NCI-H526 treated with DMSO at 0.1 percent for 48 hours (cell line): ENCODE measurements at regions not wholly inside any gene's neighbourhood (a gene's known extent, or its start where the extent isn't known, plus 50 kb on each side); places are given as distances from the start of the nearest gene placed in this dataset.
"Not testable (repeated sequence)": the region's sequence is repeated elsewhere in the genome, so short reads cannot be mapped to it uniquely, and the experiment has no call there.

Source experiments
- DNase-seq: peaks from one replicate; lab custom pipeline; 2025; lab: John Stamatoyannopoulos, UW

DNA sequence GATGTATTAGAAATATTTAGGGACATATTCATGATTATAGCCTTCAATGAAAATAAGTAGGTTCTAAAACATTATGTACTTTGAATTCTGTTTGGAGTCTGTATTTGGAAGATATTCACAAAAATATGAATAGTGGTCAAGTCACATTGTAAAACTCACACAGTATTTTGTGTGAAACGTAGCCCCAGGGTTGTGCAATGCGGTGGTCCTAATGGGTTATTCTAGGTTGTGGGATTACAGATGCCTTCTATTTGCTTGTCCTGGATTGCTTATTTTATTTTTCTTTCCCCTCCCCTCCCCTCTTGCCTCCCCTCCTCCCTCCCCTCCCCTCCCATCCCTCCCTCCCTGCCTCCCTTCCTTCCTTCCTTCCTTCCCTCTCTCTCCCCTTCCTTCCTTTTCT is 93.7 kb upstream of the THUMPD2 start:
- no peak for DNase-seq

GRCh38 chr2:39871291-39871761 is 92.3 kb upstream of the THUMPD2 start:
- DNase-seq, result no peak

GRCh38 chr2:39870871-39871270 is 91.8 kb upstream of the THUMPD2 start:
- no peak for DNase-seq

- no peak for DNase-seq
Observed at GRCh38 chr2:39867268-39867667, 88.2 kb upstream of the THUMPD2 start.

- no peak for DNase-seq
Observed at GRCh38 chr2:39865751-39866150, 86.7 kb upstream of the THUMPD2 start.

DNA sequence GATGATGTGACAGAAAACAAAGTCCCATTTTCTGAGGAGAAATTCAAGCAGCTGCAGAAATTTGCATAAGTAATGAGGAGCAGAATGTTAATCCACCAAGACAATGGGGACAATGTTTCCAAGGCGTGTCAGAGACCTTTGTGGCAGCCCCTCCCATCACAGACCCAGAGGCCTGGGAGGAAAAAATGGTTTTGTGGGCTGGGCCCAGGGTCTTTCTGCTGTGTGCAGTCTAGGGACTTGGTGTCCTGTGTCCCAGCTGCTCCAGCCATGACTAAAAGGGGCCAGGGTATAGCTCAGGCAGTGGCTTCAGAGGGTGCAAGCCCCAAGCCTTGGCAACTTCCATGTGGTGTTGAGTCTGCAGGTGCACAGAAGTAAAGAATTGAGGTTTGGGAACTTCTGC is 84.6 kb upstream of the THUMPD2 start:
- DNase-seq, result not testable (repeated sequence)

DNA sequence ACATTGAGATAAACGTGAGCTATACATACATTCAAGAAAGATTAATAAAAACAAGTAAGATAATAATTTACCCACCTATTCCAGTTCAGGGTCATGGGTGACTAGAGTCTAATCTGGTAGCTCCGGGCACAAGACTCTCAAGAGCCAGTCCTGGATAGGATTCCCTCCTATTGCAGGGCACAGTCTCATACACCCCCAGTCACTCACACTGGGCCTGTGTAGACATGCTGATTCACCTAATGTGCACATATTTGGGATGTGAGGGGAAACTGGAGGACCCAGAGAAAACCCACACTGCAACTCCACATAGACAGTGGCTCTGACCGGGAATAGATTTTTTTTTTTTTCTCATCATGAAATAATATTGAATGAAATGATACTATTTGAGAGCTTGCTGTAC is 81.5 kb upstream of the THUMPD2 start:
- no peak for DNase-seq

DNA sequence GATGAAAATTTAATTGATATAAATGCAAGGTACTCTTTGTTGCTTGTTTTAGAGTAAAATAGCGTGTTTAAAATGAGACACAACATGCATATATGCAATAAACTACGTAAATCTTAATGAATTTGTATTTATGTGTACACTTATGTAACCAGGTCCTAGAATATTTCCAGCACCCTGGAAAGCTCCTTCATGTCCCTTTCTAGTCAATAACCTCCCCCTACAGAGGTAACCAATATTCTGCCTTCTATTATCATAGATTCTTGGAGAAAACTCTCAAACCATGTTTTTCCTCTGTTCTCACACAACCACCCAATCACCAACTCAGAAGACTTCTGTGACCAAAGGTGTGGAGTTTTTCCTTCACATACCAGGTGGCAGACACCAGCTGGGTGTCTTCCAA is 79.6 kb upstream of the THUMPD2 start:
- DNase-seq, result no peak

DNA sequence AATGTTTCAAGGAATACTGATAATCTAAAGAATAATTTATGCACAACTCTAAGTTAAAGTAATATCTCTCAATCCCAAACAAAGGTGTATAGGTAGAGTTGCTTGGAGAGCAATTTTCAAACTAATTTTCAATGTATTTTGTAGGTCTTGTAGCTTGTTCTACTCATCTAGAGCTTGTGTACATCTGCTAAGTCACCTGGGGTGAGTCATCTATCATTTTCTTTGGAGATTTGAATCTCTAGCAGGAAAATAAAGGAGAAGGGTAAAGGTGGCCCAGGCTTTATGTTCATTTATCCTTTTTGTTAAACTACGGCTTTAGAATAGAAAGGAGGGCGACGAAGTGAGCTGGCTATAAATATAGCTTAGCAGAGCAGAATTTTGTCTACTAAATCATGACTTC is 76.8 kb upstream of the THUMPD2 start:
- no peak for DNase-seq

DNA sequence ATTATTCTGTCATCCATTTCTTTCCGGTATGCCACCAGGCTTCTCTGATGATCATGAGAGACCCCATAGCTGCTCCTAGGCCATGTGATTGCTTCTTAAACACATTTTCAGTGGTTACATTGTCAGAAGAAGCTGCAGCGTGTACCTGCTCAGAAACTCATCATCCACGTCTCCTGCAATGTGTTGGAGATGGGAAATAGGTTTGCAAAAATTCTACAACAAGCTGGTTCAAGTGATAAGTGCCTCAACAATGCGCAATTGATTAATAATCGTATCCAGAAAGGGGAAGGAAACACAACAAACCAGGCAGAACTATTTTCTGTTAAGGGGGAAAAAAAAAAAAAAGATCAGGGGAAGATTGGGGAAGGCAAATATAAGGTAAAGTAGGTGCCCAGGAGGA is 75.7 kb upstream of the THUMPD2 start:
- DNase-seq, result no peak

DNA sequence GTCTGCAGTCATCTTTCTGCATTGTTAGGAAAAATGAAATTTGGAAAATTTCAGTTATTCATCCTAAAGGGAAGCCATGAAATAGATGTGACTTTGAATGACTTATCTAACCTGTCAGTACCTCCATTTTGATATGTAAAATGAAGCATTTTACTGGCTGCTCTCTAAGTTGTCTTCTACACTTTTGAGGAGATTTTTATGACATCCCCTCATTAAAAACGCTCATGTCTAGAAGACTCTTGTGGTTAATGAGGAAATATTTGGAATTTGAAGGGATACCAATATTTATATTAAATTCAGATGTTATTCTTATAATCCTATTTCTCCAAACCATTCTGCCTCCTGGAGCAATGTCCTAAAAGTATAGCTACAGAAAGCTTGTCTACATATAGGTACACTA is 73.8 kb upstream of the THUMPD2 start:
- DNase-seq, result no peak

GRCh38 chr2:39851651-39852110 is 72.6 kb upstream of the THUMPD2 start:
- no peak for DNase-seq

DNA sequence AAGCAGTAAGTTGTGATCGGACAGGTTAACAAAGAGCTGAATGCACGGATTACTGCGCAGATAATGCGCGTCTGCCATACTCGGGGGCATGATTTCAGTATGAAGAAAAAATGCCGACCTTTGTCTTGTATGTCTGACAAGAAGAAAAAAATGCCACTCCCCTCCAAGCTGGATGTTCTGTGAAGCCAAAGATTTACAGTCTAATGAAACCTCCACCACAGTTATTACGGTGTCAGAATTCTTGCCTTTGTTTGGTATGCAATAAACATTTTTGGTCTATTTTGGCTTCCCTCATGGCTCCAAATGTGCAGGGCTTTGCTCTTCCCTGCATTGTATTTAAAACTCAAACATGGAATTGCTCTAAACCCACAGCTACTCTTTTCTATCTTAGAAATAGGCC is 72.2 kb upstream of the THUMPD2 start:
- no peak for DNase-seq

- DNase-seq, result no peak
Observed at GRCh38 chr2:39849982-39850526, 71.0 kb upstream of the THUMPD2 start.

DNA sequence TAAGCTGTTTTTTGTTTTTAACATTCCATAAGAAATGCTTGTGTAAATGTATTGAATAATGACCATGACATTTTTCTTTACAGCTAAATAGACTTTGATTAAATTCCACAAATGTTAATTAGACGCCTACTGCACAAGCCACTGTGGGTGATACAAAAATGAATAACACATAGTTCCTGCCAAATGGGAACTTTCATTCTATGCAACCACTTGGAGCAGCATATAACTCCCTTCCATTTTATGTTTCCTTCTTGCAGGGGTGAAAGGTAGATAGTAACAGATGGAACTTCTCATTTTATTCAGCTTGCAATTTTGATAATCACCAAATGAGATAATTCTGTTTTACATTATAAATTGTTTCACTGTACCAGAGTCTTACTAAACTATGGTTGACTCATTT is 70.0 kb upstream of the THUMPD2 start:
- DNase-seq, result no peak

- no peak for DNase-seq
Observed at GRCh38 chr2:39845460-39846146, 66.5 kb upstream of the THUMPD2 start.

DNA sequence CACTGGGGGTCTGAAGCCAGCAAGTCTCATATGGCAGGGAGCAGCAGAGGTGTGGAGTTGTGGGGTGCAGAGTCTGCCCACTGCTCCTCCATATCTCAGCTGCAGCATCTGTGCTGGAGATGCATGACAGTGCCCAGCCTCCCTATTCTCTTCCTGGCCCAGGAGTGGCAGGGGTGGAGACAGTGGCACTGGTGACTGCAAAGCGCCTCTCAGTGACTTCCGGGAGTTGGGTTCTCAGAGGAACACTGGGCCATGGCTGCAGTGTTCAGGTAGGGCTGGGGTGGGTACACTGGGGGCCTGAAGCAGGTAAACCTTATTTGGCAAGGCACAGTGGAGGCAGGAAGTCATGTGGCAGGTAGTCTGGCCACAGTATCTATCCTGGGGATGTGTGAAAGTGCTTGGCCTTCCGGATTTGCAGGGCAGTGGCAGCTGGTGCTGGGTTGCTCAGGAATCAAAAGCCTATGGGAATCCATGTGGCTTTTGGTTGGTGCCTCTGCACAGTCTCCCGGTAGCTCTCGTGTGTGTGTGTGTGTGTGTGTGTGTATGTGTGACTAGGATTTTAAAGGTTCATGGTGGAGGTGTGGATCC is 60.3 kb upstream of the THUMPD2 start:
- DNase-seq, result no peak

DNA sequence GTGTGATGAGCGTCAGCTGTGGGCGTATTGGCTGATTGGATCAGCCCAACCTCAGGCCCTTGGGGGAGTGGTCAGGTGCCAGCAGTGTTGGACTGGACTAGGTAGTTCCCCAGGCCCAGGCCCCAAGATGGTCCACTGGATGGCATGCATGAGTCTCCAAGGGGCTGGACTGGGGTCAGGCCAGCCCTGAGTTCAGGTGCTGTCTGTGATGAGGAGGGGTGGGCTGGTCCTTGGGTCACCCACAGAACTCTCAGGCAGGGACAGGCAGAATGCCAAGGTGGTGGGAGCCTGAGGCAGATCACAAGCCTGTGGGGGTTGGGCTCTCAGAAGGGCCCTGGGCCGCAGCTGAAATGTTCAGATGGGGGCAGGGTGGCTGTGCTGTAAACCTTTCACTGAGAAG is 59.5 kb upstream of the THUMPD2 start:
- DNase-seq, result no peak

DNA sequence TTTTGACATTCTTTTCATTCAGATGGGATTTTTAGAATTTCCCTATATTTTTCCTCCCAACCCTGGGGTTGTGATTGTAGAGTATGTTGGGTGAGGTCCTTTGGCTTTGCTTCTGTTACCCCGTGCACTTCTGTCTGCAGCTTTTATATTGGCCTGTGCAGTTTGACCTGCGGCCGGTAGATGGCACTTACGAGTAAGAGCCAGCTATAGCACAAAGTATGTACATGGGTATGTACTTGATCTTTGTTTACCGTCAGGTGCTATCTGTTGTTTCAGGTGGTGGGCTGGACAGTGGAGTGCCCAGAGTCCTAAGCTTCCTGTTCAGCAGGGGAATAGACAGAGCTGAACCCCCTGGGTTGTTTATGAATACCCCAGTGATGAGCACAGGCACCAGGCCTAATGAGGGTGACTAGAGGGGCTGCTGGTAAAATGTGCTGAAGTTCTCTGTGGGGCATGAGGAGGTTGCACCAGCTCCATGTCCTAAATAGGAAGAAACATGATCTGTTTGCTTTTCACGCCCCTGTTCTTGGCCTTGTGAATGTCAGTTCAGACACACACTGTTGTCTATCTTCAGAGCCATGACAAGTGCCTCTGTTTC is 58.9 kb upstream of the THUMPD2 start:
- peak; percentile 35 for DNase-seq

- DNase-seq, result no peak
Observed at GRCh38 chr2:39836638-39837037, 57.6 kb upstream of the THUMPD2 start.

DNA sequence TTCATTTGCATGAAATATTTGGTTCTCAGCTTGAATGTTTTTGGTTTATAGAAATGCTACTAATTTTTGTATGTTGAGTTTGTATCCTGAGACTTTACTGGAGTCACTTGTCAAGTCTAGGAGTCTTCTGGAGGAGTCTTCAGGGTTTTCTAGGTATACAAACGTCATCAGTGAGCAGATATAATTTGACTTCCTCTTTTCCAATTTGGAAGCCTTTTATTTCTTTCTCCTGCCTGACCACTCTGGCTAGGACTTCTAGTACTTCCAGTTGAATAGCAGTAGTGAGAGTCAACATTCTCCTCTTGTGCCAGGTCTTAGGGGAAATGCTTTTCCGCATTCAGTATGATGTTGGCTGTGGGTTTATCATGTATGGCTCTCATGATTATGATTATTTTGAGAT is 55.4 kb upstream of the THUMPD2 start:
- no peak for DNase-seq

GRCh38 chr2:39830610-39831009 is 51.6 kb upstream of the THUMPD2 start:
- not testable (repeated sequence) for DNase-seq
